ENCODE measurements at regions not wholly inside any gene's neighbourhood (a gene's known extent, or its start where the extent isn't known, plus 50 kb on each side); places are given as distances from the start of the nearest gene placed in this dataset.

DNA sequence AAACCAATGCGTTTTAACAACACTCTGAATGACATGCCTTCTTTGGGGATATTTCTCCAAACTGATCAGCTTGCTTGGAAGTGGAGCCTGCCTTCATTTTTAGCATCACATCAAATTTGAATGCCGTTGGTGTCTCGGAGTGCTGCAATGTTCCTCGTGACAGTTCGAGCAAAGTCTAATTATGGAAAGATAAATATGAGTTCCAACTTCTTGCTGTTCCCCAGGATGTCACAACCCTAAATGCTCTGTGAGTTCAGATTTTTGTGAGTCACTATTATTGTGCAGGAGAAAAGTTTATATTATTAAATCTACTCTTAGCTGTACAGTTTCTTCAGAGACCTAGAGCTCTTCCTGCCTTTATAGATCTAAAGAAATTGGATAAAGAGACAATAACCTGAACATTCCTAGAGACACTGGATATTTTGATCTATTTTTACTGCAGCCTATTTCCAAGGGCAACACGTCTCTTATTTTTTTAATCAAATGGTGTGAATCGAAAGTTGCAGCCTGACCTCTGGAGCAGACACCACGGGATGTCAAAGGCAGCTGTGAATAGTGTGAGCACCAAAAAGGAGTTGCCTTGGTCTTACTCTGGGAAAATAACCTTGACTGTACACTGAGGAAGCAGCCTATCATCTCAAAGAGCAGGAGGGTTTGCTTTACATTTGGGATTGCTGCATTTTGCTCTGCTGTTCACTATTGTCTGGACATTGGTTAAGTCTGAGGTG lies 330.1 kb downstream of the TDRD15 start:
- Histone ChIP-seq H3K27me3 (replicated peaks; ENCODE audit: control insufficient read depth, insufficient read depth, low read length) (no peaks in the 10 kb centered on the region), H3K9me3 (no peaks in the 10 kb centered on the region), H3K4me1 (peaks cover 11% of the 10 kb centered on the region; the same call in 1 of the 2 replicates), H3K4me3 (ENCODE audit: low read depth, low read length) (no peak overlapping the region), H3K36me3 (ENCODE audit: control insufficient read depth, insufficient read depth, low read length) (no peaks in the 10 kb centered on the region)
- intact Hi-C loops (cut with micrococcal nuclease; ENCODE audit: unreplicated experiment) = no loop called here
- ChIA-PET POLR2A (no interaction called here), CTCF (no interaction called here)
- H3K27me3 Mint-ChIP-seq (ENCODE audit: insufficient read depth, unreplicated experiment) = no peaks in the 10 kb centered on the region
- H3K36me3 Mint-ChIP-seq (ENCODE audit: insufficient read depth, unreplicated experiment) = no peaks in the 10 kb centered on the region
- DNase-seq = no peak
- H3K4me3 Mint-ChIP-seq (ENCODE audit: unreplicated experiment) = no peak overlapping the region
- peaks cover 17% of the 10 kb centered on the region for H3K4me1 Mint-ChIP-seq (ENCODE audit: low read depth, unreplicated experiment)
- peaks cover 9% of the 10 kb centered on the region for H3K9me3 Mint-ChIP-seq (ENCODE audit: unreplicated experiment)
- no peak overlapping the region for H3K27ac Mint-ChIP-seq (ENCODE audit: unreplicated experiment)
- BruUV-seq (replicated peaks) = no TSS peak
- no peak for TF ChIP-seq CTCF (IDR thresholded peaks at IDR 0.05; ENCODE audit: insufficient read depth in 1 of 2, low read depth in 1 of 2, low read length in 1 of 2, severe bottlenecking in 1 of 2, unreplicated experiment in 1 of 2)

DNA sequence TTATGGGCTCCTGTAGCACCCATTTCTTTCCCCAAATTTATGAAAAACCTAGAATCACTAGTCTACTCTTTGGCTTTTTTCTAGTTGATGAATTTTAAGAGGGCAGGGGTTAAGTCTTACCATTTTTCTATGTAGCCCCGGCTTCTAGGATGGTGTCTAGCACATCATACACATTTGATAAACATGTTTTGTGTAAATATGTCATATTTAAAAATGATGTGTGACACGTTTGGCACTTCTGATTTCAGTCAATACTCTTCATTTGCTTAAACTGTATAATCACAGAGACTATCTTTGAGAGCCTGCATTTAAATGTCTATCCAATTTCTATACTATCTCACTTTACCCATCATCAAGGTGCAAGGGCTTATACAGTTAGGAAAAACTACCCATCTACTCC lies 331.1 kb downstream of the TDRD15 start:
- H3K4me1 Mint-ChIP-seq (ENCODE audit: low read depth, unreplicated experiment) = peaks cover 17% of the 10 kb centered on the region
- intact Hi-C loops (cut with micrococcal nuclease; ENCODE audit: unreplicated experiment) = no loop called here
- POLR2A ChIA-PET = no interaction called here
- Histone ChIP-seq H3K4me1 (peaks cover 11% of the 10 kb centered on the region; the same call in 1 of the 2 replicates), H3K4me3 (ENCODE audit: low read depth, low read length) (no peak overlapping the region), H3K27me3 (replicated peaks; ENCODE audit: control insufficient read depth, insufficient read depth, low read length) (no peaks in the 10 kb centered on the region), H3K36me3 (ENCODE audit: control insufficient read depth, insufficient read depth, low read length) (no peaks in the 10 kb centered on the region), H3K9me3 (no peaks in the 10 kb centered on the region)
- no peaks in the 10 kb centered on the region for H3K27me3 Mint-ChIP-seq (ENCODE audit: insufficient read depth, unreplicated experiment)
- no peak for TF ChIP-seq CTCF (IDR thresholded peaks at IDR 0.05; ENCODE audit: insufficient read depth in 1 of 2, low read depth in 1 of 2, low read length in 1 of 2, severe bottlenecking in 1 of 2, unreplicated experiment in 1 of 2)
- H3K36me3 Mint-ChIP-seq (ENCODE audit: insufficient read depth, unreplicated experiment) = no peaks in the 10 kb centered on the region
- H3K4me3 Mint-ChIP-seq (ENCODE audit: unreplicated experiment) = no peak overlapping the region
- no TSS peak for BruUV-seq (replicated peaks)
- no peak for DNase-seq
- H3K9me3 Mint-ChIP-seq (ENCODE audit: unreplicated experiment) = peaks cover 18% of the 10 kb centered on the region
- CTCF ChIA-PET = no interaction called here
- H3K27ac Mint-ChIP-seq (ENCODE audit: unreplicated experiment) = no peak overlapping the region

DNA sequence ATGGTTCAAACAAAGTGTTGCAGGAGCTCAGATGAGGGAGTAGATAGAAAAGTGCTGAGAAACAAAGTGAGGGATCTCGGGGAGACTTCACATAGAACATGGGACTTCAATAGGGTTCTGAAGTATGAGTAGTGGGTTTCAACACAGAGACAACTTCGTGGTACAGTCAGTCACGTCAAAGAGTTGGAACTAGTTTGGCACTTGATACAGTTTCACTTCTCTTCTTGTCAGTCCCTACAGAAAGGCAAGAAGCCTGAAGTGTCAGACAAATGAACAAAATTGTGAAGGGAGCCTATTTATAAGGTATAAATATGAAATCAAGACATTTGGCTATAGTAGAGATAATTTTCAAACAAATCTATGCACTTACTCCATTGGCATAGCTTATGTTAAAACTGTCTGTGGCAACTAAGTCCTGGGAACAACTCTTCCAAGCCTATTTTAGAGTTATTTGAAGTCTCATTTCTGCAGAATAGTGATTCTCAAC lies 338.0 kb downstream of the TDRD15 start:
- CTCF ChIA-PET = no interaction called here
- Histone ChIP-seq H3K27me3 (replicated peaks; ENCODE audit: control insufficient read depth, insufficient read depth, low read length) (no peaks in the 10 kb centered on the region), H3K4me1 (peaks cover 22% of the 10 kb centered on the region), H3K36me3 (ENCODE audit: control insufficient read depth, insufficient read depth, low read length) (no peaks in the 10 kb centered on the region), H3K4me3 (ENCODE audit: low read depth, low read length) (no peak overlapping the region), H3K9me3 (no peaks in the 10 kb centered on the region)
- intact Hi-C loops (cut with micrococcal nuclease; ENCODE audit: unreplicated experiment) = no loop called here
- DNase-seq = no peak
- no peak for TF ChIP-seq CTCF (IDR thresholded peaks at IDR 0.05; ENCODE audit: insufficient read depth in 1 of 2, low read depth in 1 of 2, low read length in 1 of 2, severe bottlenecking in 1 of 2, unreplicated experiment in 1 of 2)
- H3K36me3 Mint-ChIP-seq (ENCODE audit: insufficient read depth, unreplicated experiment) = no peaks in the 10 kb centered on the region
- POLR2A ChIA-PET = no interaction called here
- no peaks in the 10 kb centered on the region for H3K27me3 Mint-ChIP-seq (ENCODE audit: insufficient read depth, unreplicated experiment)
- peak overlapping the region; percentile 35 for H3K27ac Mint-ChIP-seq (ENCODE audit: unreplicated experiment)
- H3K4me3 Mint-ChIP-seq (ENCODE audit: unreplicated experiment) = no peak overlapping the region
- no TSS peak for BruUV-seq (replicated peaks)
- H3K4me1 Mint-ChIP-seq (ENCODE audit: low read depth, unreplicated experiment) = peaks cover 7% of the 10 kb centered on the region
- peaks cover 20% of the 10 kb centered on the region for H3K9me3 Mint-ChIP-seq (ENCODE audit: unreplicated experiment)

Measured in Caco-2 (cell line).